Endothelial cell of umbilical vein (primary cell): ENCODE measurements at regions not wholly inside any gene's neighbourhood (a gene's known extent, or its start where the extent isn't known, plus 50 kb on each side); places are given as distances from the start of the nearest gene placed in this dataset.

ENCODE experiments used
- BruUV-seq: library from RNA; stranded (reverse); fragments of 400-500 nt; replicated peaks from 2 replicates; lab custom pipeline; 2021; lab: Mats Ljungman, UMichigan
- CTCF ChIA-PET: fragments of 300-600, 350-600 bp; sonication (Branson Sonifier 250); formaldehyde crosslinking; loops from one replicate; lab custom pipeline; 2021; ENCODE audit warnings: antibody characterized with exemption, inconsistent platforms; lab: Charles Lee
- POLR2A ChIA-PET: fragments of 300-600, 350-600 bp; sonication (Branson Sonifier 250); formaldehyde crosslinking; loops from one replicate; lab custom pipeline; 2021; ENCODE audit warnings: antibody characterized with exemption, inconsistent platforms; lab: Charles Lee
- DNase-seq: peaks from one replicate; pipeline ENCODE4 v3.0.0-alpha.2; 2011; ENCODE audit warnings: low read depth, low spot score
- FAIRE-seq: peaks from 2 replicates; lab custom pipeline; 2011; peaks lifted over from hg19 to GRCh38; lab: Jason Lieb, UNC
- H2AFZ ChIP-seq: 2 replicates; pipeline ENCODE4 v1.6.0; 2012; ENCODE audit warnings: low read depth, low read length, control low read depth, inconsistent platforms
- H3K27ac ChIP-seq: 2 replicates; pipeline ENCODE4 v1.5.1; 2011; ENCODE audit warnings: low read depth, mild to moderate bottlenecking, control low read depth, low read length, moderate library complexity; ENCODE audit not compliant: insufficient read depth
- H3K27me3 ChIP-seq, 2 experiments: 2 replicates each; pipeline versions ENCODE4 v1.6.0 to v1.6.1; 2011; ENCODE audit warnings: low read length in 2 of 2, mixed read lengths in 1 of 2; ENCODE audit not compliant: control insufficient read depth in 2 of 2, insufficient read depth in 2 of 2
- H3K36me3 ChIP-seq, 2 experiments: 2 replicates in 1 of 2; 3 replicates in 1 of 2; pipeline ENCODE4 v1.5.1; 2011; ENCODE audit warnings: low read length in 2 of 2, mild to moderate bottlenecking in 1 of 2, moderate library complexity in 1 of 2; ENCODE audit not compliant: control insufficient read depth in 2 of 2, insufficient read depth in 2 of 2; ENCODE audit errors: extremely low read depth in 1 of 2
- H3K4me1 ChIP-seq: 3 replicates; pipeline ENCODE4 v1.5.1; 2011; ENCODE audit warnings: mild to moderate bottlenecking, low read length; ENCODE audit not compliant: control insufficient read depth, insufficient read depth; ENCODE audit errors: extremely low read depth
- H3K4me2 ChIP-seq: 2 replicates; pipeline ENCODE4 v1.6.1; 2011; ENCODE audit warnings: low read length, control low read depth, mixed read lengths; ENCODE audit not compliant: insufficient read depth
- H3K4me3 ChIP-seq, 3 experiments: fragments of 200-600 bp in 1 of 3; sonication (generic), shearing (Covaris generic) in 1 of 3; replicated peaks in 1 of 3; 2 replicates each; pipeline ENCODE4 v1.5.1; 2011 to 2016; ENCODE audit warnings: control low read depth in 3 of 3, low read length in 3 of 3, mild to moderate bottlenecking in 2 of 3, inconsistent platforms in 1 of 3, low read depth in 1 of 3, moderate library complexity in 1 of 3; ENCODE audit not compliant: insufficient read depth in 1 of 3
- H3K79me2 ChIP-seq: 2 replicates; pipeline ENCODE4 v1.6.0; 2012; ENCODE audit warnings: low read length, inconsistent platforms; ENCODE audit not compliant: control insufficient read depth, insufficient read depth
- H3K9ac ChIP-seq: replicated peaks from 2 replicates; pipeline ENCODE3; 2011; ENCODE audit warnings: low read length, control low read depth; ENCODE audit not compliant: insufficient read depth; ENCODE audit errors: extremely low read depth
- H3K9me1 ChIP-seq: replicated peaks from 3 replicates; pipeline ENCODE4 v1.6.0; 2011; ENCODE audit warnings: mild to moderate bottlenecking, low read length; ENCODE audit not compliant: control insufficient read depth, insufficient read depth; ENCODE audit errors: extremely low read depth
- H3K9me3 ChIP-seq: replicated peaks from 2 replicates; pipeline ENCODE4 v1.5.1; 2012; ENCODE audit warnings: low read length, inconsistent platforms; ENCODE audit not compliant: control insufficient read depth, insufficient read depth
- H4K20me1 ChIP-seq: replicated peaks from 2 replicates; pipeline ENCODE3; 2011; ENCODE audit warnings: mild to moderate bottlenecking, low read length; ENCODE audit not compliant: control insufficient read depth, insufficient read depth; ENCODE audit errors: extremely low read depth
- CTCF ChIP-seq, 2 donors: IDR thresholded peaks; 1 replicate in 1 of 2; 2 replicates in 1 of 2; pipeline ENCODE4 v1.5.1; 2011; ENCODE audit warnings: low read length in 2 of 2, mild to moderate bottlenecking in 2 of 2, moderate library complexity in 2 of 2, control low read depth in 1 of 2, inconsistent platforms in 1 of 2, low read depth in 1 of 2; ENCODE audit not compliant: insufficient read depth in 1 of 2; ENCODE audit errors: extremely low read depth in 1 of 2
- EZH2 ChIP-seq: IDR thresholded peaks from 2 replicates; pipeline ENCODE4 v1.6.1; 2012; ENCODE audit warnings: borderline replicate concordance, low read depth, mild to moderate bottlenecking, moderate library complexity, low read length, inconsistent platforms; ENCODE audit not compliant: severe bottlenecking
- FOS ChIP-seq: IDR thresholded peaks from 2 replicates; pipeline ENCODE4 v1.6.1; 2011; ENCODE audit warnings: mild to moderate bottlenecking, low read length, moderate library complexity, borderline replicate concordance; ENCODE audit not compliant: insufficient read depth
- GATA2 ChIP-seq: IDR thresholded peaks from 2 replicates; pipeline ENCODE4 v1.7.0; 2011; ENCODE audit warnings: low read depth, mild to moderate bottlenecking, moderate library complexity, mixed read lengths, low read length; ENCODE audit not compliant: insufficient read length, insufficient read depth
- JUN ChIP-seq: IDR thresholded peaks from 2 replicates; pipeline ENCODE4 v1.6.1; 2011; ENCODE audit warnings: borderline replicate concordance, low read depth; ENCODE audit not compliant: insufficient read length, insufficient read depth
- MAX ChIP-seq: IDR thresholded peaks from 2 replicates; pipeline ENCODE4 v1.6.1; 2011; ENCODE audit not compliant: insufficient read depth, insufficient read length
- MYC ChIP-seq: IDR thresholded peaks from one replicate; pipeline ENCODE4 v1.6.1; 2011; ENCODE audit warnings: mild to moderate bottlenecking, low read depth, low read length
- POLR2A ChIP-seq: IDR thresholded peaks from 2 replicates; pipeline ENCODE4 v1.6.1; 2012; ENCODE audit warnings: low read depth, mild to moderate bottlenecking, control low read depth, low read length
- POLR2AphosphoS5 ChIP-seq: IDR thresholded peaks from 2 replicates; pipeline ENCODE4 v1.6.1; 2012; ENCODE audit warnings: low read depth, mild to moderate bottlenecking, control low read depth, low read length, moderate library complexity; ENCODE audit not compliant: insufficient read depth
- dilution Hi-C: fragments of 300-500 bp; cut with MboI; formaldehyde crosslinking; loops from one replicate; pipeline ENCODE4 v1.15.0; 2019; ENCODE audit warnings: low sequenced_read_pairs; ENCODE audit not compliant: extremely low pct_ligation_motif_present
- intact Hi-C: fragments of 100-400 bp; cut with micrococcal nuclease; formaldehyde crosslinking; loops from one replicate; pipeline ENCODE4 v1.10.0; 2022

GRCh38 chr14:65228436-65228835 lies 126.1 kb upstream of the MAX start:
- Histone ChIP-seq H3K4me2 (no peak overlapping the region), H3K27ac (no peak overlapping the region), H3K4me1 (peaks cover 21% of the 10 kb centered on the region), H3K9me1 (no peaks in the 10 kb centered on the region), H3K36me3 (no peaks in the 10 kb centered on the region), H3K9me3 (no peaks in the 10 kb centered on the region), H3K9ac (no peak overlapping the region), H3K79me2 (no peaks in the 10 kb centered on the region), H4K20me1 (no peaks in the 10 kb centered on the region), H3K4me3 (no peak overlapping the region), H3K27me3 (no peaks in the 10 kb centered on the region), H2AFZ (no peak overlapping the region)
- dilution Hi-C loops (no loop called here), intact Hi-C loops (no loop called here)
- DNase-seq (no peak), FAIRE-seq (no peak)
- BruUV-seq = no TSS peak
- TF ChIP-seq POLR2A (no peak), CTCF (IDR thresholded peaks at IDR 0.05; ENCODE audit: extremely low read depth in 1 of 2, insufficient read depth in 1 of 2, low read depth in 1 of 2, low read length in 2 of 2) (no peak), JUN (no peak), MYC (no peak), EZH2 (no peak), FOS (no peak), POLR2AphosphoS5 (no peak), GATA2 (no peak), MAX (no peak)
- POLR2A ChIA-PET = no interaction called here
- CTCF ChIA-PET = interaction anchor here (2.2 to 7.0 kb wide), 3 partner anchors 11 to 596 kb away, joined by 6 to 35 read pairs (median 6); partner anchors contain the start of gene FUT8
